ENCODE measurements at regions not wholly inside any gene's neighbourhood (a gene's known extent, or its start where the extent isn't known, plus 50 kb on each side); places are given as distances from the start of the nearest gene placed in this dataset.
"Not testable (repeated sequence)": the region's sequence is repeated elsewhere in the genome, so short reads cannot be mapped to it uniquely, and the experiment has no call there.

- not testable (repeated sequence) for H3K9ac ChIP-seq (ENCODE audit: low read length); H3K4me1 ChIP-seq (ENCODE audit: control insufficient read depth, low read depth, low read length); H3K4me3 ChIP-seq (ENCODE audit: low read length); H3K9me3 ChIP-seq (ENCODE audit: control insufficient read depth, low read depth, low read length); H3K27me3 ChIP-seq (ENCODE audit: control insufficient read depth, insufficient read depth, low read length); H3K27ac ChIP-seq (ENCODE audit: low read length); H3K36me3 ChIP-seq (ENCODE audit: control insufficient read depth, low read depth, low read length)
Observed at GRCh38 chr12:131646444-131646843, 64.4 kb upstream of the SFSWAP start.

GRCh38 chr12:131647667-131648066 lies 63.2 kb upstream of the SFSWAP start:
- Histone ChIP-seq H3K4me1 (ENCODE audit: control insufficient read depth, low read depth, low read length) (peaks cover 6% of the 10 kb centered on the region), H3K36me3 (ENCODE audit: control insufficient read depth, low read depth, low read length) (no peaks in the 10 kb centered on the region), H3K9ac (ENCODE audit: low read length) (no peak overlapping the region), H3K27ac (ENCODE audit: low read length) (no peak overlapping the region), H3K4me3 (ENCODE audit: low read length) (no peak overlapping the region), H3K9me3 (ENCODE audit: control insufficient read depth, low read depth, low read length) (no peaks in the 10 kb centered on the region), H3K27me3 (ENCODE audit: control insufficient read depth, insufficient read depth, low read length) (no peaks in the 10 kb centered on the region)

GRCh38 chr12:131655469-131656174 lies 55.3 kb upstream of the SFSWAP start:
- not testable (repeated sequence) for H3K27ac ChIP-seq (ENCODE audit: low read length); H3K36me3 ChIP-seq (ENCODE audit: control insufficient read depth, low read depth, low read length); H3K9ac ChIP-seq (ENCODE audit: low read length); H3K27me3 ChIP-seq (ENCODE audit: control insufficient read depth, insufficient read depth, low read length); H3K4me3 ChIP-seq (ENCODE audit: low read length); H3K9me3 ChIP-seq (ENCODE audit: control insufficient read depth, low read depth, low read length); H3K4me1 ChIP-seq (ENCODE audit: control insufficient read depth, low read depth, low read length)

GRCh38 chr12:131656796-131657195 lies 54.1 kb upstream of the SFSWAP start:
- H3K4me3 ChIP-seq (ENCODE audit: low read length); H3K36me3 ChIP-seq (ENCODE audit: control insufficient read depth, low read depth, low read length); H3K27me3 ChIP-seq (ENCODE audit: control insufficient read depth, insufficient read depth, low read length); H3K4me1 ChIP-seq (ENCODE audit: control insufficient read depth, low read depth, low read length); H3K9ac ChIP-seq (ENCODE audit: low read length); H3K27ac ChIP-seq (ENCODE audit: low read length); H3K9me3 ChIP-seq (ENCODE audit: control insufficient read depth, low read depth, low read length): not testable (repeated sequence)

GRCh38 chr12:131658605-131659004 lies 52.3 kb upstream of the SFSWAP start:
- not testable (repeated sequence) for H3K27ac ChIP-seq (ENCODE audit: low read length); H3K9ac ChIP-seq (ENCODE audit: low read length); H3K4me3 ChIP-seq (ENCODE audit: low read length); H3K4me1 ChIP-seq (ENCODE audit: control insufficient read depth, low read depth, low read length); H3K27me3 ChIP-seq (ENCODE audit: control insufficient read depth, insufficient read depth, low read length); H3K36me3 ChIP-seq (ENCODE audit: control insufficient read depth, low read depth, low read length); H3K9me3 ChIP-seq (ENCODE audit: control insufficient read depth, low read depth, low read length)

GRCh38 chr12:131659484-131659883 lies 51.4 kb upstream of the SFSWAP start:
- H3K27ac ChIP-seq (ENCODE audit: low read length); H3K4me1 ChIP-seq (ENCODE audit: control insufficient read depth, low read depth, low read length); H3K4me3 ChIP-seq (ENCODE audit: low read length); H3K36me3 ChIP-seq (ENCODE audit: control insufficient read depth, low read depth, low read length); H3K9me3 ChIP-seq (ENCODE audit: control insufficient read depth, low read depth, low read length); H3K9ac ChIP-seq (ENCODE audit: low read length); H3K27me3 ChIP-seq (ENCODE audit: control insufficient read depth, insufficient read depth, low read length): not testable (repeated sequence)

- not testable (repeated sequence) for H3K4me1 ChIP-seq (ENCODE audit: control insufficient read depth, low read depth, low read length); H3K9me3 ChIP-seq (ENCODE audit: control insufficient read depth, low read depth, low read length); H3K4me3 ChIP-seq (ENCODE audit: low read length); H3K36me3 ChIP-seq (ENCODE audit: control insufficient read depth, low read depth, low read length); H3K27me3 ChIP-seq (ENCODE audit: control insufficient read depth, insufficient read depth, low read length); H3K27ac ChIP-seq (ENCODE audit: low read length); H3K9ac ChIP-seq (ENCODE audit: low read length)
Observed at GRCh38 chr12:131659976-131660375, 50.9 kb upstream of the SFSWAP start.

- not testable (repeated sequence) for H3K9ac ChIP-seq (ENCODE audit: low read length); H3K4me3 ChIP-seq (ENCODE audit: low read length); H3K4me1 ChIP-seq (ENCODE audit: control insufficient read depth, low read depth, low read length); H3K27ac ChIP-seq (ENCODE audit: low read length); H3K36me3 ChIP-seq (ENCODE audit: control insufficient read depth, low read depth, low read length); H3K27me3 ChIP-seq (ENCODE audit: control insufficient read depth, insufficient read depth, low read length); H3K9me3 ChIP-seq (ENCODE audit: control insufficient read depth, low read depth, low read length)
Observed at GRCh38 chr12:131660401-131660800, 50.5 kb upstream of the SFSWAP start.
